H1 (cell line): ENCODE measurements at regions not wholly inside any gene's neighbourhood (a gene's known extent, or its start where the extent isn't known, plus 50 kb on each side); places are given as distances from the start of the nearest gene placed in this dataset.

Experiments
- TF ChIP-seq, protein P1 (sequence below): IDR thresholded peaks from 2 replicates; pipeline ENCODE4 v1.6.1; 2012; ENCODE audit warnings: low read length, inconsistent platforms

DNA sequence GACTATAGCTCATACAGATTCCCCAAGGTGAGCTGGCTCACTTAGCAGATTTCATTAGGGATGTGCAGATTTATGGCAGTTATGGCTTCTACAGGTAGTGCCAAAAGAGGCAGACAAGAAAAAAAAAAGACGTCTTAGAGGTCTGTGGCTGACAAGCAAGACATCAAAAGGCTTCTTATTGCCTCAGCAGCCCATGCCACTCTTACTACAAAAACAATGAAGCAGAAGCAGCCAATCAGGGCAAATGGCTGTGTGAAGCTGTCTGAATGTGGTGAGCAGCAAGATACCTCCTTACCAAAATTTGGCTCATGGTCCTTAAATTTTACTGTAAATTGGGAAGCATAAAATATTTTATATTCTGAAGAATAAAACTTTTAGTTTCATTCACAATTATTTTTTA lies 557.5 kb upstream of the GOLIM4 start (continued):
- TF ChIP-seq, protein P1, sequence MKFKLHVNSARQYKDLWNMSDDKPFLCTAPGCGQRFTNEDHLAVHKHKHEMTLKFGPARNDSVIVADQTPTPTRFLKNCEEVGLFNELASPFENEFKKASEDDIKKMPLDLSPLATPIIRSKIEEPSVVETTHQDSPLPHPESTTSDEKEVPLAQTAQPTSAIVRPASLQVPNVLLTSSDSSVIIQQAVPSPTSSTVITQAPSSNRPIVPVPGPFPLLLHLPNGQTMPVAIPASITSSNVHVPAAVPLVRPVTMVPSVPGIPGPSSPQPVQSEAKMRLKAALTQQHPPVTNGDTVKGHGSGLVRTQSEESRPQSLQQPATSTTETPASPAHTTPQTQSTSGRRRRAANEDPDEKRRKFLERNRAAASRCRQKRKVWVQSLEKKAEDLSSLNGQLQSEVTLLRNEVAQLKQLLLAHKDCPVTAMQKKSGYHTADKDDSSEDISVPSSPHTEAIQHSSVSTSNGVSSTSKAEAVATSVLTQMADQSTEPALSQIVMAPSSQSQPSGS = no peak
